Liver (tissue), 7 donors: ENCODE measurements at regions not wholly inside any gene's neighbourhood (a gene's known extent, or its start where the extent isn't known, plus 50 kb on each side); places are given as distances from the start of the nearest gene placed in this dataset.

Source experiments
- DNase-seq: peaks from one replicate; pipeline ENCODE4 v3.0.0-alpha.2; 2017; ENCODE audit warnings: low spot score
- H3K27ac ChIP-seq, 2 donors: one replicate each; pipeline ENCODE4 v1.7.0; 2013; ENCODE audit warnings: inconsistent platforms in 2 of 2, low read length in 2 of 2, control low read depth in 1 of 2, low read depth in 1 of 2, mild to moderate bottlenecking in 1 of 2
- H3K27me3 ChIP-seq, 4 donors: one replicate each; pipeline versions ENCODE4 v1.6.1 to v1.7.0; 2013; ENCODE audit warnings: low read length in 3 of 4, inconsistent platforms in 1 of 4, mild to moderate bottlenecking in 1 of 4, moderate library complexity in 1 of 4; ENCODE audit not compliant: control insufficient read depth in 4 of 4, insufficient read depth in 4 of 4
- H3K36me3 ChIP-seq, 4 donors: one replicate each; pipeline versions ENCODE4 v1.6.1 to v1.7.0; 2013; ENCODE audit warnings: low read length in 3 of 4, mild to moderate bottlenecking in 3 of 4, low read depth in 1 of 4, moderate library complexity in 1 of 4; ENCODE audit not compliant: control insufficient read depth in 4 of 4, insufficient read depth in 3 of 4
- H3K4me1 ChIP-seq, 4 donors: one replicate each; pipeline versions ENCODE4 v1.6.1 to v1.7.0; 2013; ENCODE audit warnings: low read length in 3 of 4, mild to moderate bottlenecking in 3 of 4, moderate library complexity in 1 of 4; ENCODE audit not compliant: control insufficient read depth in 4 of 4, insufficient read depth in 4 of 4
- H3K4me3 ChIP-seq, 3 donors: one replicate each; pipeline versions ENCODE4 v1.6.1 to v1.7.0; 2013; ENCODE audit warnings: low read length in 3 of 3, control low read depth in 1 of 3, low read depth in 1 of 3, mild to moderate bottlenecking in 1 of 3
- H3K9ac ChIP-seq, 2 donors: one replicate each; pipeline ENCODE4 v1.7.0; 2013; ENCODE audit warnings: low read length in 2 of 2, mild to moderate bottlenecking in 2 of 2, moderate library complexity in 2 of 2, control low read depth in 1 of 2, low read depth in 1 of 2
- H3K9me3 ChIP-seq, 4 donors: one replicate each; pipeline versions ENCODE4 v1.6.1 to v1.7.0; 2013; ENCODE audit warnings: low read length in 3 of 4; ENCODE audit not compliant: control insufficient read depth in 4 of 4
- FOXA1 ChIP-seq: IDR thresholded peaks from 2 replicates; pipeline ENCODE4 v1.6.1; 2016; ENCODE audit warnings: antibody characterized with exemption
- GABPA ChIP-seq, 2 donors: IDR thresholded peaks in 1 of 2; conservative IDR thresholded peaks in 1 of 2; 2 replicates each; pipeline ENCODE4 v1.6.1; 2016; ENCODE audit warnings: antibody characterized with exemption in 2 of 2, mild to moderate bottlenecking in 1 of 2, moderate library complexity in 1 of 2
- RXRA ChIP-seq, 2 donors: IDR thresholded peaks; 2 replicates each; pipeline ENCODE4 v1.6.1; 2017 to 2018; ENCODE audit warnings: antibody characterized with exemption in 2 of 2, mild to moderate bottlenecking in 1 of 2
- SP1 ChIP-seq: IDR thresholded peaks from 2 replicates; pipeline ENCODE4 v1.6.1; 2018; ENCODE audit warnings: antibody characterized with exemption, mild to moderate bottlenecking
- TAF1 ChIP-seq: conservative IDR thresholded peaks from 2 replicates; pipeline ENCODE4 v1.6.1; 2016; ENCODE audit warnings: antibody characterized with exemption, mild to moderate bottlenecking
- YY1 ChIP-seq: IDR thresholded peaks from 2 replicates; pipeline ENCODE4 v1.6.1; 2016; ENCODE audit warnings: antibody characterized with exemption, mild to moderate bottlenecking
- WGBS: extraction: QIAGEN DNeasy Blood & Tissue Kit; methylation state at CpG from one replicate; pipeline ENCODE4 v1.1.7; 2013; 5-methylcytosine and 5-hydroxymethylcytosine counted together
- TF ChIP-seq, protein P1 (sequence below): IDR thresholded peaks from 2 replicates; pipeline ENCODE4 v1.6.1; 2016; ENCODE audit warnings: antibody characterized with exemption, mild to moderate bottlenecking
- TF ChIP-seq, protein P2 (sequence below): IDR thresholded peaks from 2 replicates; pipeline ENCODE4 v1.6.1; 2016; ENCODE audit warnings: antibody characterized with exemption
- TF ChIP-seq, protein P3 (sequence below): IDR thresholded peaks from 2 replicates; pipeline ENCODE4 v1.6.1; 2016; ENCODE audit warnings: antibody characterized with exemption
- TF ChIP-seq, protein P4 (sequence below): IDR thresholded peaks from 2 replicates; pipeline ENCODE4 v1.6.1; 2016; ENCODE audit warnings: antibody characterized with exemption
- donor health status: healthy.
- donor health status: healthy.
- donor health status: healthy.
- donor health status: healthy.

DNA sequence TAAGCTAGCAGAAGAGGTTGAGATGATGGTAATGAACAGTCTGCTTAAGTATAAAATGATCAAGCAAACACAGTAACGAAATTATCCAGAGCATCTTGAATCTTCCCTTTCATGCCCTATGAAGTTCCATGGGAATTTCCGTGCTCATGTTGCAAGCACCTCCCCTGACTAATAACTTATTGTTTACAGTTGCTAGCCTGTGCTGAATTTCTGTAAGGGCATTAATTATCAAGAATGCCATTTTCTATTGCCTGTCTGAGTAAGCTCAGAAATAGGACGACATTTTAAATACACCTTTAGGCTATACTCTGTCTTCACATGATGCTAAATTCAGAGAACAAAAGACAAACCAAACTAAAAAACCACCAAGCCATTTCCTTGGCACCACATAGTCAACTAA, 257.5 kb upstream of the LRTM1 start:
- TF ChIP-seq FOXA1 (no peak), YY1 (no peak), RXRA (IDR thresholded peaks at IDR 0.05) (no peak)
- TF ChIP-seq, protein P1, sequence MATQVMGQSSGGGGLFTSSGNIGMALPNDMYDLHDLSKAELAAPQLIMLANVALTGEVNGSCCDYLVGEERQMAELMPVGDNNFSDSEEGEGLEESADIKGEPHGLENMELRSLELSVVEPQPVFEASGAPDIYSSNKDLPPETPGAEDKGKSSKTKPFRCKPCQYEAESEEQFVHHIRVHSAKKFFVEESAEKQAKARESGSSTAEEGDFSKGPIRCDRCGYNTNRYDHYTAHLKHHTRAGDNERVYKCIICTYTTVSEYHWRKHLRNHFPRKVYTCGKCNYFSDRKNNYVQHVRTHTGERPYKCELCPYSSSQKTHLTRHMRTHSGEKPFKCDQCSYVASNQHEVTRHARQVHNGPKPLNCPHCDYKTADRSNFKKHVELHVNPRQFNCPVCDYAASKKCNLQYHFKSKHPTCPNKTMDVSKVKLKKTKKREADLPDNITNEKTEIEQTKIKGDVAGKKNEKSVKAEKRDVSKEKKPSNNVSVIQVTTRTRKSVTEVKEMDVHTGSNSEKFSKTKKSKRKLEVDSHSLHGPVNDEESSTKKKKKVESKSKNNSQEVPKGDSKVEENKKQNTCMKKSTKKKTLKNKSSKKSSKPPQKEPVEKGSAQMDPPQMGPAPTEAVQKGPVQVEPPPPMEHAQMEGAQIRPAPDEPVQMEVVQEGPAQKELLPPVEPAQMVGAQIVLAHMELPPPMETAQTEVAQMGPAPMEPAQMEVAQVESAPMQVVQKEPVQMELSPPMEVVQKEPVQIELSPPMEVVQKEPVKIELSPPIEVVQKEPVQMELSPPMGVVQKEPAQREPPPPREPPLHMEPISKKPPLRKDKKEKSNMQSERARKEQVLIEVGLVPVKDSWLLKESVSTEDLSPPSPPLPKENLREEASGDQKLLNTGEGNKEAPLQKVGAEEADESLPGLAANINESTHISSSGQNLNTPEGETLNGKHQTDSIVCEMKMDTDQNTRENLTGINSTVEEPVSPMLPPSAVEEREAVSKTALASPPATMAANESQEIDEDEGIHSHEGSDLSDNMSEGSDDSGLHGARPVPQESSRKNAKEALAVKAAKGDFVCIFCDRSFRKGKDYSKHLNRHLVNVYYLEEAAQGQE, result no peak
- TF ChIP-seq, protein P2, sequence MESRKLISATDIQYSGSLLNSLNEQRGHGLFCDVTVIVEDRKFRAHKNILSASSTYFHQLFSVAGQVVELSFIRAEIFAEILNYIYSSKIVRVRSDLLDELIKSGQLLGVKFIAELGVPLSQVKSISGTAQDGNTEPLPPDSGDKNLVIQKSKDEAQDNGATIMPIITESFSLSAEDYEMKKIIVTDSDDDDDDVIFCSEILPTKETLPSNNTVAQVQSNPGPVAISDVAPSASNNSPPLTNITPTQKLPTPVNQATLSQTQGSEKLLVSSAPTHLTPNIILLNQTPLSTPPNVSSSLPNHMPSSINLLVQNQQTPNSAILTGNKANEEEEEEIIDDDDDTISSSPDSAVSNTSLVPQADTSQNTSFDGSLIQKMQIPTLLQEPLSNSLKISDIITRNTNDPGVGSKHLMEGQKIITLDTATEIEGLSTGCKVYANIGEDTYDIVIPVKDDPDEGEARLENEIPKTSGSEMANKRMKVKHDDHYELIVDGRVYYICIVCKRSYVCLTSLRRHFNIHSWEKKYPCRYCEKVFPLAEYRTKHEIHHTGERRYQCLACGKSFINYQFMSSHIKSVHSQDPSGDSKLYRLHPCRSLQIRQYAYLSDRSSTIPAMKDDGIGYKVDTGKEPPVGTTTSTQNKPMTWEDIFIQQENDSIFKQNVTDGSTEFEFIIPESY, result no peak
- Histone ChIP-seq H3K4me1 (no peaks in the 10 kb centered on the region), H3K27ac (no peak overlapping the region), H3K4me3 (no peak overlapping the region), H3K9ac (no peak overlapping the region), H3K9me3 (no peaks in the 10 kb centered on the region), H3K27me3 (peaks cover 0 to 1% (median 0%) of the 10 kb centered on the region in 4 donors), H3K36me3 (no peaks in the 10 kb centered on the region)
- 71% methylated on average over 3 of the region's 3 CpGs for WGBS
- no peak for DNase-seq

DNA sequence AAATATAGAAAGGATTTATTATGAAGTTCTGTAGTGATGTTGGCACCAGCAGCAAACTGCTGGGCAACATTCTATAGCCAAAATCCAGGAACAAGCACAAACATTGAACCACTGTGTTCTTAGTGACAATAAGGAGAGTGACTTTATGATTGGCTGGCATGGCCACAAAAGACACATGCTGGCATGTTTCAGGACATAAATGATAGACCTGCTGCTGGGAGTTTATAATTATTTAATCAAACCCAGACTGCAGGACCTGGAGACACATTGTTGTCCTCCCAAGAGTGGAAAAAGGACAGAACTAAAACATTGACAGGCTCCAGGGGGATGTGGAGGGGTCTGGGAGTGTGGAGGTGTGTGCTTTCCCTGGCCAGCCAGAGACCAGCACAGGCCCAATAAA, 255.3 kb upstream of the LRTM1 start:
- TF ChIP-seq, protein P1, result no peak
- TF ChIP-seq, protein P3, sequence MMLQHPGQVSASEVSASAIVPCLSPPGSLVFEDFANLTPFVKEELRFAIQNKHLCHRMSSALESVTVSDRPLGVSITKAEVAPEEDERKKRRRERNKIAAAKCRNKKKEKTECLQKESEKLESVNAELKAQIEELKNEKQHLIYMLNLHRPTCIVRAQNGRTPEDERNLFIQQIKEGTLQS, result no peak
- TF ChIP-seq RXRA (IDR thresholded peaks at IDR 0.05), result no peak
- TF ChIP-seq, protein P4, sequence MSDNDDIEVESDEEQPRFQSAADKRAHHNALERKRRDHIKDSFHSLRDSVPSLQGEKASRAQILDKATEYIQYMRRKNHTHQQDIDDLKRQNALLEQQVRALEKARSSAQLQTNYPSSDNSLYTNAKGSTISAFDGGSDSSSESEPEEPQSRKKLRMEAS, result no peak
- TF ChIP-seq SP1, result no peak
- no peak for TF ChIP-seq TAF1
- TF ChIP-seq GABPA (IDR thresholded peaks at IDR 0.05 in 1 of 2, conservative IDR thresholded peaks at IDR 0.05 in 1 of 2), result no peak
- H3K9ac ChIP-seq, result no peak overlapping the region
- H3K27ac ChIP-seq, result no peak overlapping the region
- peaks cover 0 to 11% (median 0%) of the 10 kb centered on the region in 4 donors for H3K27me3 ChIP-seq
- no peaks in the 10 kb centered on the region for H3K9me3 ChIP-seq
- DNase-seq, result no peak
- no peak overlapping the region for H3K4me3 ChIP-seq
- no peaks in the 10 kb centered on the region for H3K4me1 ChIP-seq
- H3K36me3 ChIP-seq, result no peaks in the 10 kb centered on the region
